CD4-positive, alpha-beta T cell (primary cell): ENCODE measurements at regions not wholly inside any gene's neighbourhood (a gene's known extent, or its start where the extent isn't known, plus 50 kb on each side); places are given as distances from the start of the nearest gene placed in this dataset.

Experiments used
- ATAC-seq: fragments of 200-7000 bp; cut with Tn5 transposase; one replicate; pipeline ENCODE4 v1.10.0; 2022; ENCODE audit warnings: mild to moderate bottlenecking; ENCODE audit not compliant: poor library complexity
- CTCF ChIA-PET: fragments of 350-600 bp; sonication (Branson Sonifier 250); formaldehyde crosslinking; loops from one replicate; lab custom pipeline; 2021; ENCODE audit warnings: antibody characterized with exemption, inconsistent platforms; lab: Charles Lee
- POLR2A ChIA-PET: fragments of 350-600 bp; sonication (Branson Sonifier 250); formaldehyde crosslinking; loops from one replicate; lab custom pipeline; 2021; ENCODE audit warnings: antibody characterized with exemption, inconsistent platforms; lab: Charles Lee
- DNase-seq, 14 experiments: peaks; one replicate each; pipeline ENCODE4 v3.0.0-alpha.2; 2013 to 2020; ENCODE audit warnings: mixed read lengths in 2 of 14
- H3K27ac ChIP-seq, 2 donors: one replicate each; pipeline versions ENCODE4 v1.5.1 to v1.7.0; 2013; ENCODE audit warnings: low read length in 2 of 2, low read depth in 1 of 2, mild to moderate bottlenecking in 1 of 2
- H3K27me3 ChIP-seq, 2 experiments: 1 replicate in 1 of 2; 2 replicates in 1 of 2; pipeline versions ENCODE4 v1.6.1 to v1.7.0; 2013; ENCODE audit warnings: low read length in 2 of 2, control low read depth in 1 of 2, mild to moderate bottlenecking in 1 of 2, moderate library complexity in 1 of 2; ENCODE audit not compliant: insufficient read depth in 2 of 2, control insufficient read depth in 1 of 2
- H3K36me3 ChIP-seq: one replicate; pipeline ENCODE4 v1.6.1; 2013; ENCODE audit warnings: low read length, control low read depth; ENCODE audit not compliant: insufficient read depth
- H3K4me1 ChIP-seq: one replicate; pipeline ENCODE4 v1.6.1; 2013; ENCODE audit warnings: low read length, control low read depth; ENCODE audit not compliant: insufficient read depth
- H3K4me3 ChIP-seq: one replicate; pipeline ENCODE4 v1.5.1; 2013; ENCODE audit warnings: mild to moderate bottlenecking, low read length, moderate library complexity
- H3K9me3 ChIP-seq, 2 experiments: 1 replicate in 1 of 2; 2 replicates in 1 of 2; pipeline versions ENCODE4 v1.6.1 to v1.7.0; 2013; ENCODE audit warnings: low read length in 2 of 2, mild to moderate bottlenecking in 2 of 2, control low read depth in 1 of 2, moderate library complexity in 1 of 2; ENCODE audit not compliant: control insufficient read depth in 1 of 2, insufficient read depth in 1 of 2
- H3K27ac Mint-ChIP-seq: one replicate; pipeline ENCODE4 v1.8.0; 2020; ENCODE audit warnings: mixed read lengths
- H3K27me3 Mint-ChIP-seq: one replicate; pipeline ENCODE4 v1.8.0; 2021; ENCODE audit warnings: mixed read lengths
- H3K36me3 Mint-ChIP-seq: one replicate; pipeline ENCODE4 v1.8.0; 2021; ENCODE audit warnings: low read depth, mixed read lengths
- H3K4me1 Mint-ChIP-seq: one replicate; pipeline ENCODE4 v1.8.0; 2021; ENCODE audit warnings: low read depth, mixed read lengths
- H3K4me3 Mint-ChIP-seq: one replicate; pipeline ENCODE4 v1.8.0; 2020; ENCODE audit warnings: mild to moderate bottlenecking, mixed read lengths
- H3K9me3 Mint-ChIP-seq: one replicate; pipeline ENCODE4 v1.8.0; 2020; ENCODE audit warnings: mixed read lengths
- CTCF ChIP-seq: fragments of 200-600 bp; IDR thresholded peaks from one replicate; pipeline ENCODE4 v1.8.0; 2022; ENCODE audit warnings: antibody characterized with exemption, mild to moderate bottlenecking
- intact Hi-C, 2 experiments: fragments of 100-400 bp; cut with DNase I in 1 of 2; cut with micrococcal nuclease in 1 of 2; formaldehyde crosslinking; loops; one replicate each; pipeline versions ENCODE4 v1.15.1 to v1.9.0; 2023 to 2025; cut with DNase I, micrococcal nuclease

GRCh38 chr22:49643998-49644397 is 183.7 kb downstream of the BRD1 start:
- ATAC-seq (no peak), DNase-seq (no peak)
- Histone ChIP-seq H3K27ac (no peak overlapping the region), H3K9me3 (peaks cover 0 to 3% of the 10 kb centered on the region in 2 experiments), H3K36me3 (no peaks in the 10 kb centered on the region), H3K27me3 (no peaks in the 10 kb centered on the region), H3K4me1 (no peaks in the 10 kb centered on the region), H3K4me3 (no peak overlapping the region)
- ChIA-PET POLR2A (no interaction called here), CTCF (no interaction called here)
- no peaks in the 10 kb centered on the region for H3K9me3 Mint-ChIP-seq
- intact Hi-C loops, result no loop called here
- H3K4me1 Mint-ChIP-seq, result peaks cover 8% of the 10 kb centered on the region
- no peak overlapping the region for H3K4me3 Mint-ChIP-seq
- H3K36me3 Mint-ChIP-seq, result no peaks in the 10 kb centered on the region
- H3K27me3 Mint-ChIP-seq, result no peaks in the 10 kb centered on the region
- no peak overlapping the region for H3K27ac Mint-ChIP-seq
- no peak for TF ChIP-seq CTCF

- TF ChIP-seq CTCF, result no peak
- H3K9me3 Mint-ChIP-seq, result no peaks in the 10 kb centered on the region
- no peak overlapping the region for H3K4me3 Mint-ChIP-seq
- no peaks in the 10 kb centered on the region for H3K36me3 Mint-ChIP-seq
- no peak overlapping the region for H3K27ac Mint-ChIP-seq
- ATAC-seq, result no peak
- no peak overlapping the region for H3K4me3 ChIP-seq
- peaks cover 0 to 3% of the 10 kb centered on the region in 2 experiments for H3K9me3 ChIP-seq
- H3K27me3 Mint-ChIP-seq, result no peaks in the 10 kb centered on the region
- POLR2A ChIA-PET, result no interaction called here
- no peaks in the 10 kb centered on the region for H3K36me3 ChIP-seq
- H3K27ac ChIP-seq, result no peak overlapping the region
- no peaks in the 10 kb centered on the region for H3K4me1 ChIP-seq
- CTCF ChIA-PET, result no interaction called here
- H3K27me3 ChIP-seq, result no peaks in the 10 kb centered on the region
- H3K4me1 Mint-ChIP-seq, result peaks cover 8% of the 10 kb centered on the region
- intact Hi-C loops, result no loop called here
- no peak for DNase-seq
Observed at GRCh38 chr22:49643466-49643865, 184.2 kb downstream of the BRD1 start.

GRCh38 chr22:49642741-49643140 is 184.9 kb downstream of the BRD1 start:
- no peaks in the 10 kb centered on the region for H3K36me3 Mint-ChIP-seq
- ChIA-PET CTCF (no interaction called here), POLR2A (no interaction called here)
- ATAC-seq (no peak), DNase-seq (no peak)
- H3K4me3 ChIP-seq, result no peak overlapping the region
- H3K36me3 ChIP-seq, result no peaks in the 10 kb centered on the region
- H3K27me3 Mint-ChIP-seq, result no peaks in the 10 kb centered on the region
- peaks cover 8% of the 10 kb centered on the region for H3K4me1 Mint-ChIP-seq
- no peak overlapping the region for H3K27ac Mint-ChIP-seq
- no peaks in the 10 kb centered on the region for H3K9me3 Mint-ChIP-seq
- no peaks in the 10 kb centered on the region for H3K4me1 ChIP-seq
- no peaks in the 10 kb centered on the region for H3K27me3 ChIP-seq
- no peak for TF ChIP-seq CTCF
- no peak overlapping the region for H3K27ac ChIP-seq
- peaks cover 0 to 3% of the 10 kb centered on the region in 2 experiments for H3K9me3 ChIP-seq
- intact Hi-C loops, result no loop called here
- H3K4me3 Mint-ChIP-seq, result no peak overlapping the region
